ENCODE measurements at regions not wholly inside any gene's neighbourhood (a gene's known extent, or its start where the extent isn't known, plus 50 kb on each side); places are given as distances from the start of the nearest gene placed in this dataset.

DNA sequence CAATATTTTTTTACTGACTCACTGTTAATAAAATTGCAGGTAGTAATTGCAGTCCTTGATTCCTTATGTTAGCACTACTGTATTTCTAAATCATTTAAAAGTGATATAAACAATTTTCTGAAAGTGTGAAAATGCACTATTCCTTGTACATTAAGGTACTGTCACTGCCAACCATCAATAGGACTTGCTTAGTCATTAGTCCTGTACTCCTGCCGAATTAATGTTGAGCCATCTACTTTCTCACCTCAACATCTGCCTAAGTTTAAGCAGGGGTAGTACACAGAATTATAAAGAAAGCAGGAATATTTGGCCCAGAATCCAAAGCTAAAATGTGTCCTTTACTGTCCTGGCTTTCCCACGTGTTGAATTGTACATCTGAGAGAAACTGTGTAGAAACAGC, 87.0 kb upstream of the TRPC3 start:
- no peaks in the 10 kb centered on the region for H3K4me1 ChIP-seq (ENCODE audit: control insufficient read depth, insufficient read depth, low read length)
- no peaks in the 10 kb centered on the region for H3K9me3 ChIP-seq (ENCODE audit: control insufficient read depth, low read depth, low read length)
- no CpG with 5 or more reads among the region's 2 CpGs for WGBS (ENCODE audit: insufficient coverage, low lambda C conversion rate)
- H3K4me3 ChIP-seq (ENCODE audit: low read length): no peak overlapping the region
- H3K36me3 ChIP-seq (ENCODE audit: control insufficient read depth, insufficient read depth, low read length): no peaks in the 10 kb centered on the region
- H3K27ac ChIP-seq (ENCODE audit: low read length): no peak overlapping the region
- no peaks in the 10 kb centered on the region for H3K27me3 ChIP-seq (ENCODE audit: control insufficient read depth, insufficient read depth, low read length)
- no peak for DNase-seq

DNA sequence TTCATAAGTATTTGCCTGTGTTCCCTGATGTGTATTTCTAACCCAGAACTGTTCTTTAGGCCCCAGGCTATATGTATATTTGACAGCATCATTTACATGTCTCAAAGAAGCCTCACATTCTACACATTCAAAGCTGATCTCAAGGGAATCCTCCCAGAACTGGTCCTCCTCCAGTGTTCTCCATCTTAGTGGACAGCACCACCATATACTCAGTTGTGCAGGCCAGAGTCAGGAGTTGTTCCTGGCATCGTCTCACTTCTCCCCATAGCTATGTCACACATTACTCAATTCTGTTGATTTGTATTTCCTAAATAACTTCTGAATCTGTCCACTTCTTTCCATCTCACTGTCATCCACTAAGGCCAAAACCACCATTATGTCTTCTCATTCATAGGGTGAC, 82.8 kb upstream of the TRPC3 start:
- no peaks in the 10 kb centered on the region for H3K27me3 ChIP-seq (ENCODE audit: control insufficient read depth, insufficient read depth, low read length)
- 83% methylated on average over 1 of the region's 1 CpG for WGBS (ENCODE audit: insufficient coverage, low lambda C conversion rate)
- no peak overlapping the region for H3K4me3 ChIP-seq (ENCODE audit: low read length)
- H3K4me1 ChIP-seq (ENCODE audit: control insufficient read depth, insufficient read depth, low read length): no peaks in the 10 kb centered on the region
- no peaks in the 10 kb centered on the region for H3K36me3 ChIP-seq (ENCODE audit: control insufficient read depth, insufficient read depth, low read length)
- DNase-seq: no peak
- no peak overlapping the region for H3K27ac ChIP-seq (ENCODE audit: low read length)
- H3K9me3 ChIP-seq (ENCODE audit: control insufficient read depth, low read depth, low read length): no peaks in the 10 kb centered on the region

DNA sequence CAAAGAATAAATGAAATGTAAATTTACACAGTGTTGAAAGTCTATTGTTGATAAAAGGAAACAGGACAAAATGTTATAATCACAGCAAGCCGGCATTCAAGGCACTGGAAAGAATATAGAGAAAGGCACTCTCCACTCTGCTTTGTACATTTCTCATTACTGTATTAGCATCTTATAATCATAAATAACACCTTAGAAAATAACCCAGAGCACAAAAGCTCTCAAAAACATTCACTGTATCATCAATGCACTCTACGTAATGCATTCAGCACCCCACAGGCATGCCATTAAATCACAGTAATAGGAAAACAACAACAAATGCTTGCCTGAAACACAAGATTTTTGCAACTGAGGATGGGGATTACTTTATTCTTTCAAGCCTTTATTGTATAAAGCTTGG, 75.3 kb upstream of the TRPC3 start:
- Histone ChIP-seq H3K36me3 (ENCODE audit: control insufficient read depth, insufficient read depth, low read length) (no peaks in the 10 kb centered on the region), H3K27ac (ENCODE audit: low read length) (no peak overlapping the region), H3K9me3 (ENCODE audit: control insufficient read depth, low read depth, low read length) (no peaks in the 10 kb centered on the region), H3K4me3 (ENCODE audit: low read length) (no peak overlapping the region), H3K4me1 (ENCODE audit: control insufficient read depth, insufficient read depth, low read length) (no peaks in the 10 kb centered on the region), H3K27me3 (ENCODE audit: control insufficient read depth, insufficient read depth, low read length) (no peaks in the 10 kb centered on the region)
- DNase-seq: no peak
- 100% methylated on average over 1 of the region's 2 CpGs for WGBS (ENCODE audit: insufficient coverage, low lambda C conversion rate)

DNA sequence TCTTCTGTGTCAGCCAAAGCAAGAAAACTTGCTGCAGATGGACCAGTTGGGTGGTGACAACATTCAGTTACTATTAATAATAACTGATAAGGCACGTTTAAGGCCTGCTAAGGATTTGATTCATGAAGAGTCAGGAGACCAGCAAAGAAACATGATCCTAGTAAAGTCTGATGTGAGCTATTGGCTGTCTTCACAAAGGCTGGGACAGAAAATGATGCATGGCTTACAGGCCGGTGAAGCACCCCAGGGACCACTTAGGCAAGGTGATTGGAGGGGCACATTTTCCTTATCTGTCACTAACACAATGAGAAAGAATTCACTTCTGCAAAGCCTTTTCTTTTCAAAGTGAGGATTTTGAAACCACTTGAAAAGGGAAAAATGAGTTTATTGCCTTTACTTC, 65.4 kb upstream of the TRPC3 start:
- no peak for DNase-seq
- WGBS (ENCODE audit: insufficient coverage, low lambda C conversion rate): no CpG with 5 or more reads among the region's 2 CpGs
- H3K4me3 ChIP-seq (ENCODE audit: low read length): no peak overlapping the region
- no peak overlapping the region for H3K27ac ChIP-seq (ENCODE audit: low read length)
- no peaks in the 10 kb centered on the region for H3K4me1 ChIP-seq (ENCODE audit: control insufficient read depth, insufficient read depth, low read length)
- H3K9me3 ChIP-seq (ENCODE audit: control insufficient read depth, low read depth, low read length): no peaks in the 10 kb centered on the region
- no peaks in the 10 kb centered on the region for H3K27me3 ChIP-seq (ENCODE audit: control insufficient read depth, insufficient read depth, low read length)
- no peaks in the 10 kb centered on the region for H3K36me3 ChIP-seq (ENCODE audit: control insufficient read depth, insufficient read depth, low read length)

DNA sequence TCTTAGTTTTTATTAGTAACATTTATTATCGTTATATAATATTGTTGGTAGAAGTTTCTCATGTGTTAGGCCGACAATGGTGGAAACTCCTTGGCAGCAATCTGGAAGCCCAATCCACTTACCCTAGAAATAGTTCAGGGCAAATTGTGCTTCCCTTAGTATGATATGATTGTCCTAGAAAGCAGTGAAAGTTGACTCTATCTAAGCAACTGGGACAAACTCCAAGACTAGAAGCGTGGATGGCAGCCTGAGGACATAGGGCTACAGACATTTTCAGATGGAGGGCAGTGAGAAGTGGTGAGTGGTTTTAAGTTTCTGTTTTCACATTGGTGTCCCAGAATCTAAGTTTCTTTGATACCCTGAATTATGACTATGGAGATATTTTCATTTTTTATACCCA, 63.3 kb upstream of the TRPC3 start:
- WGBS (ENCODE audit: insufficient coverage, low lambda C conversion rate): no CpG with 5 or more reads among the region's 3 CpGs
- no peaks in the 10 kb centered on the region for H3K9me3 ChIP-seq (ENCODE audit: control insufficient read depth, low read depth, low read length)
- H3K27ac ChIP-seq (ENCODE audit: low read length): no peak overlapping the region
- H3K27me3 ChIP-seq (ENCODE audit: control insufficient read depth, insufficient read depth, low read length): no peaks in the 10 kb centered on the region
- H3K36me3 ChIP-seq (ENCODE audit: control insufficient read depth, insufficient read depth, low read length): no peaks in the 10 kb centered on the region
- H3K4me3 ChIP-seq (ENCODE audit: low read length): no peak overlapping the region
- no peaks in the 10 kb centered on the region for H3K4me1 ChIP-seq (ENCODE audit: control insufficient read depth, insufficient read depth, low read length)
- no peak for DNase-seq

DNA sequence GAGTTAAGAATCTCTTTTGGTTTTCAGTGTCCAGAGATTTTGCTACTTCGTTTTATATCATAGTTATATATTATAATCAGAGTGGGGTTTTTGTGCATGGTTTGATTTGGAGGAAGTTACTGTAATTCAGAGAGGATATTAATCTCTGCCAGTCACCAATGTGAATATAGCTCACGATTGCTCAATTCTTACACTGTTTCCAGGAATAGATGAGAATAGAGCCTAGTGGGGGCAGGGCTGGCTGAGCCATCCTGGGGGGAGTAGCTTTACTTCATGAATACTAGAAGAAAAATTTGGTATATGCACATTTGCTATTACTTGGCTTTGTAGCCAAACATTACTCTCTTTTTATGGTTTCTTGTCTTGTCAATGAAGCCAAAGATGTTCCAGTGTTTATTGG, 60.9 kb upstream of the TRPC3 start:
- Histone ChIP-seq H3K4me3 (ENCODE audit: low read length) (no peak overlapping the region), H3K9me3 (ENCODE audit: control insufficient read depth, low read depth, low read length) (no peaks in the 10 kb centered on the region)
- 100% methylated on average over 1 of the region's 2 CpGs for WGBS (ENCODE audit: insufficient coverage, low lambda C conversion rate)

DNA sequence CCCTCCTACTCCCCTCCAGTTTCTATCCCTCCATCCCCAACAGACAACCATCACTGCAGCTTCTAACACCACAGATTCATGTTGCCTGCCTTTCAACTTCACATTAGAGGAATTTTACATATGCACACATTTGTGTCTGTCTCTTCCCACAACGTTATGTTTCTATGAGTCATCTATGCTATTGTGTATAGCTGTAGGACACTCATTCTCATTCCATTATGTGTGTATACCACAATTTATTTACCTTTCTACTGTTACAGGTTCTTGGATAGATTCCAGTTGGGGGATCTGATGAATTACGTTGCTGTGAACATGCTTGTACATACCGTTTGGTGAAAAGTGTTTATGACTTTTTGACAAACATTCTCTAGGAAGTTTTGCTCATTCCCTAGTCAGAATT, 58.8 kb upstream of the TRPC3 start:
- WGBS (ENCODE audit: insufficient coverage, low lambda C conversion rate): 75% methylated on average over 1 of the region's 3 CpGs
- Histone ChIP-seq H3K27ac (ENCODE audit: low read length) (no peak overlapping the region), H3K36me3 (ENCODE audit: control insufficient read depth, insufficient read depth, low read length) (no peaks in the 10 kb centered on the region), H3K4me3 (ENCODE audit: low read length) (no peak overlapping the region), H3K4me1 (ENCODE audit: control insufficient read depth, insufficient read depth, low read length) (no peaks in the 10 kb centered on the region), H3K27me3 (ENCODE audit: control insufficient read depth, insufficient read depth, low read length) (no peaks in the 10 kb centered on the region), H3K9me3 (ENCODE audit: control insufficient read depth, low read depth, low read length) (no peaks in the 10 kb centered on the region)
- no peak for DNase-seq

More for the DNA sequence above, 60.9 kb upstream of the TRPC3 start:
- Histone ChIP-seq H3K27ac (ENCODE audit: low read length) (no peak overlapping the region), H3K36me3 (ENCODE audit: control insufficient read depth, insufficient read depth, low read length) (no peaks in the 10 kb centered on the region), H3K4me1 (ENCODE audit: control insufficient read depth, insufficient read depth, low read length) (no peaks in the 10 kb centered on the region), H3K27me3 (ENCODE audit: control insufficient read depth, insufficient read depth, low read length) (no peaks in the 10 kb centered on the region)
- no peak for DNase-seq

DNA sequence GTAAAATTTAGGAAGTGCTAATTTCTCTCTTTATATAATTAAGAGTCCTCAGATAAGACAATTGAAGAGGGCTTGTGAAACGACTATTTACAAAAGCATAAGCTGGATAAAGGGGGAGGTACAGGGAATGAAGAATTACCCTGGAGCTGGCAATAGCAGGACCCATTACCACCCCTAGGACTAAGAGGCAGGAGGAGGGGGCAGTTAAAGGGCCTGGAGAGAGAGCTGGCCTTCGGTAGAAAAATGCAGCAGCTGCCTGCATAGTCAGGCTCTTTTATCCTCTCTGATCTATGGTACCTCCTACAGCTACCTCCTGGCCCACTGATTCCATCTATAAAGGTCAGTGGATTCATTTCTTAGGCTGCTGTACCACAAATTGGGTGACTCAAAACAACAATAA, 57.7 kb upstream of the TRPC3 start:
- Histone ChIP-seq H3K27ac (ENCODE audit: low read length) (no peak overlapping the region), H3K9me3 (ENCODE audit: control insufficient read depth, low read depth, low read length) (no peaks in the 10 kb centered on the region), H3K27me3 (ENCODE audit: control insufficient read depth, insufficient read depth, low read length) (no peaks in the 10 kb centered on the region), H3K36me3 (ENCODE audit: control insufficient read depth, insufficient read depth, low read length) (no peaks in the 10 kb centered on the region), H3K4me3 (ENCODE audit: low read length) (no peak overlapping the region), H3K4me1 (ENCODE audit: control insufficient read depth, insufficient read depth, low read length) (no peaks in the 10 kb centered on the region)
- DNase-seq: no peak
- WGBS (ENCODE audit: insufficient coverage, low lambda C conversion rate): no CpG with 5 or more reads among the region's 2 CpGs

DNA sequence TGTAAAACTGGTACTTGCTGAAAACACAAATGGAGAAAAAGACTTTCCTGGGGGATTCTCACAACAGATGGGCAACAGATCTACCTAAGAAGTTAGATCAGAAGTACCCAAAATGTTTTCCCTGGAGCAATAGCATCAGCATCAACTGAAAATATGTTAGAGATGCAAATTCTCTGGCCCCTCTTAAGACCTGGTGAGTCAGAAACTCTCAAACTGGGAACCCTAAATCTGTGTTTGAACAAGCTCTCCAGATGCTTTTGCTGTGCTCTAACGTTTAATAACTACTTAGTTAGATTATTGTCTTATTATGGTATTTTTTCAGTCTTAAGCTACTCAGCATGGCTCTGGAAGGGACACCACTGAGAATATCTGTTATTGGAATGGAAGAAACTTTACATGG, 55.2 kb upstream of the TRPC3 start:
- no peaks in the 10 kb centered on the region for H3K27me3 ChIP-seq (ENCODE audit: control insufficient read depth, insufficient read depth, low read length)
- no peak overlapping the region for H3K27ac ChIP-seq (ENCODE audit: low read length)
- DNase-seq: no peak
- H3K36me3 ChIP-seq (ENCODE audit: control insufficient read depth, insufficient read depth, low read length): no peaks in the 10 kb centered on the region
- no peak overlapping the region for H3K4me3 ChIP-seq (ENCODE audit: low read length)
- H3K4me1 ChIP-seq (ENCODE audit: control insufficient read depth, insufficient read depth, low read length): no peaks in the 10 kb centered on the region
- WGBS (ENCODE audit: insufficient coverage, low lambda C conversion rate): 40% methylated on average over 1 of the region's 1 CpG
- H3K9me3 ChIP-seq (ENCODE audit: control insufficient read depth, low read depth, low read length): no peaks in the 10 kb centered on the region

DNA sequence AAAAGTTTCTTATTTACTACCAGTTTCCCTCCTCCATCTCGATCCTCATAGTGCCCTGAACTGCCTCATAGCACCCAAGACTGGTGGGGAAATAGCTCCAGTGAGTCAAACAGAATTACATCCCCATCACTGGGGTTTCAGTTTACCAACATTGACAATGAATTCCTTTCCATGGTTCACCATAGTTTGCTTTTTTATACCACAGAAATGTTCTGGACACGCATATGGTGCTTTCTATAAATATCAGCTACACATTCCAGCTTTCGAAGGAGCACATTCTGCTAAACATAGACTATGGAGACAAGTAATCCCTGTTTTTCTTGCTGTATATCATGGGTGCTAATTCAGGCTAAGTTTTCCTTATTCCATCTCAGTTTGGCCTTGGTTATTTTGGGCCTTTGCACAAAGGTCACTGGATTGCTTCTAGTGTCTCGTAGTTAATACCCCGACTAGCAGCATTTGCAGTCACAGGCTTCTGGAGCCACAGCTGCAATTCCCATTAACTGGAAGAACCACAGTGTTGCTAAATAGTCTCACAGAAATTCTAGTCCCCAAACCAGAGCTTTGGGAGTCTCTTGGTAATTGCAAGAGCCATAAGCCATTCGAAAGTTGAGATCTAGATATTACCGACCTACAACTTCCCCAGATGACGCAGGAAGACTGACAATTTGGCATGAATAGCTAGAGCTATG, 53.4 kb upstream of the TRPC3 start:
- DNase-seq: no peak
- no peaks in the 10 kb centered on the region for H3K9me3 ChIP-seq (ENCODE audit: control insufficient read depth, low read depth, low read length)
- 100% methylated on average over 1 of the region's 8 CpGs for WGBS (ENCODE audit: insufficient coverage, low lambda C conversion rate)
- H3K27ac ChIP-seq (ENCODE audit: low read length): no peak overlapping the region
- no peak overlapping the region for H3K4me3 ChIP-seq (ENCODE audit: low read length)
- no peaks in the 10 kb centered on the region for H3K4me1 ChIP-seq (ENCODE audit: control insufficient read depth, insufficient read depth, low read length)
- H3K27me3 ChIP-seq (ENCODE audit: control insufficient read depth, insufficient read depth, low read length): no peaks in the 10 kb centered on the region
- H3K36me3 ChIP-seq (ENCODE audit: control insufficient read depth, insufficient read depth, low read length): no peaks in the 10 kb centered on the region

DNA sequence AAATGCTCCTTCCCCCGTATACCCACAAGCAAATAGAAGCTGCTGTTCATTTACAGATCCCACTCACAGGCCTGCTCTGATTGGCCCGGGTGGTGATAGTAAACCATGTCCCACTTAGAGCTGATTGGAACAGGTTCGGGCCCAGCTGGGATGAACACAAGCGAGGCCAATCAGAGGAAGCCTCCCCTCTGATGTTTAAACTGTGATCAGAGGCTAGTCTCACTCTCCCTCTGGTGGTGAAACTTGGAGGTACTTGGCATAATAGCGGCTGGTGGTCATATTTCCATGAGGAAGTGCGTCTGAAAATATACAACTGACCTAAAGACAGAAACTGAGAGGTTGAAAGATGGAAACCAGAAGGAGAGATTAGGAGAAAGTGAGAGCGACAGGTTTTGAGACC, 51.5 kb upstream of the TRPC3 start:
- Histone ChIP-seq H3K4me1 (ENCODE audit: control insufficient read depth, insufficient read depth, low read length) (no peaks in the 10 kb centered on the region), H3K27me3 (ENCODE audit: control insufficient read depth, insufficient read depth, low read length) (no peaks in the 10 kb centered on the region), H3K4me3 (ENCODE audit: low read length) (no peak overlapping the region), H3K36me3 (ENCODE audit: control insufficient read depth, insufficient read depth, low read length) (no peaks in the 10 kb centered on the region), H3K9me3 (ENCODE audit: control insufficient read depth, low read depth, low read length) (no peaks in the 10 kb centered on the region), H3K27ac (ENCODE audit: low read length) (no peak overlapping the region)
- 90% methylated on average over 2 of the region's 7 CpGs for WGBS (ENCODE audit: insufficient coverage, low lambda C conversion rate)
- peak; percentile 5 to 14 for DNase-seq

All from large intestine (tissue), 3 donors.